Jurkat, Clone E6-1 (cell line): ENCODE measurements at regions not wholly inside any gene's neighbourhood (a gene's known extent, or its start where the extent isn't known, plus 50 kb on each side); places are given as distances from the start of the nearest gene placed in this dataset.
"Not testable (repeated sequence)": the region's sequence is repeated elsewhere in the genome, so short reads cannot be mapped to it uniquely, and the experiment has no call there.

Experiments
- DNase-seq: peaks from one replicate; pipeline ENCODE4 v3.0.0-alpha.2; 2011; ENCODE audit warnings: low read depth, low spot score
- H3K4me3 ChIP-seq: 2 replicates; pipeline ENCODE4 v1.5.1; 2011; ENCODE audit warnings: mild to moderate bottlenecking, low read length, control low read depth, moderate library complexity

GRCh38 chrX:124232523-124233201 is 99.8 kb upstream of the TEX13D start:
- no peak for DNase-seq
- no peak overlapping the region for H3K4me3 ChIP-seq

GRCh38 chrX:124234348-124234747 is 98.1 kb upstream of the TEX13D start:
- DNase-seq = no peak

GRCh38 chrX:124238268-124238667 is 94.2 kb upstream of the TEX13D start:
- H3K4me3 ChIP-seq = no peak overlapping the region
- DNase-seq = no peak

More at GRCh38 chrX:124234348-124234747, 98.1 kb upstream of the TEX13D start:
- no peak overlapping the region for H3K4me3 ChIP-seq

GRCh38 chrX:124239324-124239723 is 93.1 kb upstream of the TEX13D start:
- DNase-seq = no peak

GRCh38 chrX:124239911-124240310 is 92.5 kb upstream of the TEX13D start:
- no peak for DNase-seq
- no peak overlapping the region for H3K4me3 ChIP-seq

More at GRCh38 chrX:124239324-124239723, 93.1 kb upstream of the TEX13D start:
- H3K4me3 ChIP-seq = no peak overlapping the region

- no peak for DNase-seq
- H3K4me3 ChIP-seq = no peak overlapping the region
Observed at GRCh38 chrX:124240422-124240821, 92.0 kb upstream of the TEX13D start.

GRCh38 chrX:124242131-124242530 is 90.3 kb upstream of the TEX13D start:
- DNase-seq = no peak
- H3K4me3 ChIP-seq = no peak overlapping the region

GRCh38 chrX:124249345-124249744 is 83.1 kb upstream of the TEX13D start:
- H3K4me3 ChIP-seq = no peak overlapping the region
- DNase-seq = no peak

GRCh38 chrX:124250835-124251437 is 81.5 kb upstream of the TEX13D start:
- no peak for DNase-seq
- no peak overlapping the region for H3K4me3 ChIP-seq

- no peak for DNase-seq
- H3K4me3 ChIP-seq = no peak overlapping the region
Observed at GRCh38 chrX:124254611-124255010, 77.8 kb upstream of the TEX13D start.

- no peak for DNase-seq
Observed at GRCh38 chrX:124256216-124256615, 76.2 kb upstream of the TEX13D start.

GRCh38 chrX:124256629-124257380 is 75.7 kb upstream of the TEX13D start:
- no peak for DNase-seq
- no peak overlapping the region for H3K4me3 ChIP-seq

More at GRCh38 chrX:124256216-124256615, 76.2 kb upstream of the TEX13D start:
- H3K4me3 ChIP-seq = no peak overlapping the region

- DNase-seq = no peak
- no peak overlapping the region for H3K4me3 ChIP-seq
Observed at GRCh38 chrX:124257924-124258702, 74.3 kb upstream of the TEX13D start.

GRCh38 chrX:124260845-124261244 is 71.6 kb upstream of the TEX13D start:
- DNase-seq = no peak
- no peak overlapping the region for H3K4me3 ChIP-seq

GRCh38 chrX:124263743-124264142 is 68.7 kb upstream of the TEX13D start:
- H3K4me3 ChIP-seq = no peak overlapping the region
- DNase-seq = no peak

- no peak for DNase-seq
- H3K4me3 ChIP-seq = no peak overlapping the region
Observed at GRCh38 chrX:124268099-124268498, 64.4 kb upstream of the TEX13D start.

GRCh38 chrX:124269881-124270280 is 62.6 kb upstream of the TEX13D start:
- no peak overlapping the region for H3K4me3 ChIP-seq

GRCh38 chrX:124271599-124271998 is 60.9 kb upstream of the TEX13D start:
- DNase-seq, H3K4me3 ChIP-seq: not testable (repeated sequence)

More at GRCh38 chrX:124269881-124270280, 62.6 kb upstream of the TEX13D start:
- DNase-seq = no peak

GRCh38 chrX:124272370-124272982 is 60.0 kb upstream of the TEX13D start:
- DNase-seq = no peak

More at GRCh38 chrX:124272370-124272982, 60.0 kb upstream of the TEX13D start:
- H3K4me3 ChIP-seq = no peak overlapping the region
